PC-3 (cell line): ENCODE measurements at regions not wholly inside any gene's neighbourhood (a gene's known extent, or its start where the extent isn't known, plus 50 kb on each side); places are given as distances from the start of the nearest gene placed in this dataset.

ENCODE experiments used
- ATAC-seq: fragments of 200-7000 bp; cut with Tn5 transposase; 2 replicates; pipeline ENCODE4 v1.9.1; 2020; ENCODE audit warnings: mild to moderate bottlenecking, moderate library complexity
- BruUV-seq: library from RNA; stranded (reverse); fragments of 400-500 nt; replicated peaks from 2 replicates; lab custom pipeline; 2021; lab: Mats Ljungman, UMichigan
- CTCF ChIA-PET: fragments of 300-600 bp; sonication (Branson Sonifier 250); formaldehyde crosslinking; loops from one replicate; lab custom pipeline; 2022; ENCODE audit warnings: antibody characterized with exemption; lab: Charles Lee
- POLR2A ChIA-PET: fragments of 300-600 bp; sonication (Branson Sonifier 250); formaldehyde crosslinking; loops from one replicate; lab custom pipeline; 2022; ENCODE audit warnings: antibody characterized with exemption; ENCODE audit not compliant: unreplicated experiment; lab: Charles Lee
- DNase-seq: peaks from one replicate; pipeline ENCODE4 v3.0.0-alpha.2; 2015
- H2AFZ ChIP-seq: fragments of 300-600 bp; sonication (generic); 2 replicates; pipeline ENCODE4 v1.6.0; 2016; ENCODE audit warnings: antibody characterized with exemption, low read length
- H3F3A ChIP-seq: fragments of 300-600 bp; sonication (generic); one replicate; pipeline ENCODE4 v1.6.0; 2017; ENCODE audit warnings: antibody characterized with exemption, low read length, control low read depth, mild to moderate bottlenecking; ENCODE audit not compliant: unreplicated experiment
- H3K27ac ChIP-seq: fragments of 300-600 bp; sonication (generic); 2 replicates; pipeline ENCODE4 v1.5.1; 2016; ENCODE audit warnings: mild to moderate bottlenecking, low read length
- H3K27me3 ChIP-seq: fragments of 300-600 bp; sonication (generic); 2 replicates; pipeline ENCODE4 v1.6.1; 2016; ENCODE audit warnings: low read length, mixed read lengths
- H3K36me3 ChIP-seq: fragments of 300-600 bp; sonication (generic); 2 replicates; pipeline ENCODE4 v1.6.1; 2016; ENCODE audit warnings: low read depth, mixed run types, low read length, mixed read lengths
- H3K4me1 ChIP-seq: fragments of 300-600 bp; sonication (generic); 2 replicates; pipeline ENCODE4 v1.5.1; 2016; ENCODE audit warnings: low read length; ENCODE audit not compliant: insufficient read depth
- H3K4me2 ChIP-seq: fragments of 300-600 bp; sonication (generic); 2 replicates; pipeline ENCODE4 v1.6.0; 2016; ENCODE audit warnings: low read length
- H3K4me3 ChIP-seq: fragments of 300-600 bp; sonication (generic); 2 replicates; pipeline ENCODE4 v1.5.1; 2016; ENCODE audit warnings: mild to moderate bottlenecking, low read length, mixed read lengths
- H3K79me2 ChIP-seq: fragments of 300-600 bp; sonication (generic); 2 replicates; pipeline ENCODE4 v1.6.1; 2017; ENCODE audit warnings: low read length, mixed read lengths
- H3K9ac ChIP-seq: fragments of 300-600 bp; sonication (generic); 2 replicates; pipeline ENCODE4 v1.6.0; 2016; ENCODE audit warnings: mild to moderate bottlenecking, low read length
- H3K9me2 ChIP-seq: fragments of 300-600 bp; sonication (generic); replicated peaks from 2 replicates; pipeline ENCODE4 v1.6.1; 2016; ENCODE audit warnings: mixed run types, low read length, mixed read lengths
- H3K9me3 ChIP-seq: fragments of 300-600 bp; sonication (generic); 2 replicates; pipeline ENCODE4 v1.6.1; 2016; ENCODE audit warnings: low read length, mixed read lengths
- H4K20me1 ChIP-seq: fragments of 300-600 bp; sonication (generic); 2 replicates; pipeline ENCODE4 v1.6.1; 2016; ENCODE audit warnings: low read length, mixed read lengths
- EZH2 ChIP-seq: fragments of 300-600 bp; sonication (generic); IDR thresholded peaks from one replicate; pipeline ENCODE4 v1.6.1; 2017; ENCODE audit warnings: antibody characterized with exemption, mild to moderate bottlenecking, low read length; ENCODE audit not compliant: unreplicated experiment
- EZH2phosphoT487 ChIP-seq: fragments of 300-600 bp; sonication (generic); IDR thresholded peaks from 2 replicates; pipeline ENCODE4 v1.6.1; 2018; ENCODE audit warnings: mild to moderate bottlenecking, antibody characterized with exemption, low read length, borderline replicate concordance
- intact Hi-C: fragments of 100-400 bp; cut with micrococcal nuclease; formaldehyde crosslinking; loops from 2 replicates; pipeline ENCODE4 v1.9.0; 2023
- TF ChIP-seq, protein P1 (sequence below): fragments of 300-600 bp; sonication (generic); conservative IDR thresholded peaks from 2 replicates; pipeline ENCODE4 v1.5.1; 2017; ENCODE audit warnings: antibody characterized with exemption, low read depth, mild to moderate bottlenecking, low read length

- H3K36me3 ChIP-seq, result no peaks in the 10 kb centered on the region
- ATAC-seq (no peak), DNase-seq (no peak)
- H3K27ac ChIP-seq, result no peak overlapping the region
- no peak overlapping the region for H3K4me3 ChIP-seq
- CTCF ChIA-PET, result no interaction called here
- H3K27me3 ChIP-seq, result no peaks in the 10 kb centered on the region
- 0 out of 2 replicates have a peak, but pooled peaks cover 7% of the 10 kb centered on the region for H3K9me3 ChIP-seq
- H4K20me1 ChIP-seq, result no peaks in the 10 kb centered on the region
- H3K4me2 ChIP-seq, result no peak overlapping the region
- no TSS peak for BruUV-seq
- H3K4me1 ChIP-seq, result no peaks in the 10 kb centered on the region
- no peak overlapping the region for H3K9ac ChIP-seq
- no peak for TF ChIP-seq EZH2
- TF ChIP-seq, protein P1, sequence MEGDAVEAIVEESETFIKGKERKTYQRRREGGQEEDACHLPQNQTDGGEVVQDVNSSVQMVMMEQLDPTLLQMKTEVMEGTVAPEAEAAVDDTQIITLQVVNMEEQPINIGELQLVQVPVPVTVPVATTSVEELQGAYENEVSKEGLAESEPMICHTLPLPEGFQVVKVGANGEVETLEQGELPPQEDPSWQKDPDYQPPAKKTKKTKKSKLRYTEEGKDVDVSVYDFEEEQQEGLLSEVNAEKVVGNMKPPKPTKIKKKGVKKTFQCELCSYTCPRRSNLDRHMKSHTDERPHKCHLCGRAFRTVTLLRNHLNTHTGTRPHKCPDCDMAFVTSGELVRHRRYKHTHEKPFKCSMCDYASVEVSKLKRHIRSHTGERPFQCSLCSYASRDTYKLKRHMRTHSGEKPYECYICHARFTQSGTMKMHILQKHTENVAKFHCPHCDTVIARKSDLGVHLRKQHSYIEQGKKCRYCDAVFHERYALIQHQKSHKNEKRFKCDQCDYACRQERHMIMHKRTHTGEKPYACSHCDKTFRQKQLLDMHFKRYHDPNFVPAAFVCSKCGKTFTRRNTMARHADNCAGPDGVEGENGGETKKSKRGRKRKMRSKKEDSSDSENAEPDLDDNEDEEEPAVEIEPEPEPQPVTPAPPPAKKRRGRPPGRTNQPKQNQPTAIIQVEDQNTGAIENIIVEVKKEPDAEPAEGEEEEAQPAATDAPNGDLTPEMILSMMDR, result no peak
- no peak for TF ChIP-seq EZH2phosphoT487
- POLR2A ChIA-PET, result no interaction called here
- no peaks in the 10 kb centered on the region for H3F3A ChIP-seq
- no peak overlapping the region for H2AFZ ChIP-seq
- no peaks in the 10 kb centered on the region for H3K9me2 ChIP-seq
- H3K79me2 ChIP-seq, result no peaks in the 10 kb centered on the region
- intact Hi-C loops, result no loop called here
Observed at GRCh38 chr2:22270341-22270740, 1114.6 kb upstream of the KLHL29 start.

DNA sequence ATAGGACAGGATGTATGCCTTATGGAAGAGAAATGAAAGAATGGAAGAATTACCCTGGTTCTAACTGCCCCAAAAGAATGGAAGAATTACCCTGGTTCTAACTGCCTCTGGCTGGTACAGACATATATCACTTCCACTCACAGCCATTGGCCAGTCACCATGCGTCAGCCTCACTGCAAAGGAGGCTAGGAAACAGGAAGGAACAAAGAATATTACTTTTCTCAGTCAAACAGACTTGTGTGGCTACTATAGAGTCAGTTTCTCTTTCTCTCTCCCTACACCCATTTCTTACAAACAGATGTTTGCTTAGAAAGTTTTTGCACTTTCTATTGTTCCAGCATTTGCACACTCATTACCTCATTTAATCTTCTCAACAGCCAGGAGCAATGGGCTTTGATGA lies 1111.1 kb upstream of the KLHL29 start:
- CTCF ChIA-PET, result no interaction called here
- POLR2A ChIA-PET, result no interaction called here

DNA sequence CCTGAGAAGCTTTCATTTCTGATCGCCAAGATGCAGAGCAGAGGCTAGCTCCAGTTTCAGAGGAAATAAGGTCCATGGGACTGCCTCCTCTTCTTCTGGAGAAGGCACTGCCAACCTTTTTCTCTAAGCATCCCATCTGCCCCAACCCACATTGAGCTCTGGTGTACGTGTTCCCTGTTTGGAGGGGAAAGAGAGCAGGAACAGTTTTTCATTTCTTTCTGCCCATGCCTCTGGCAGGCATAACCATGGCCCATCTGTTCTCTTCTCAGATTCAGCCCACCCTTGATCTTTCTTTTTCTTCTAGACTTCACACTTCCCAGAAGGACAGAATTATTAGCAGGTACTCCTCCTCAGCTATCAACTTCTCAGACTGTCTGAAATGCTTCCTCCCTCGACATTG lies 1110.3 kb upstream of the KLHL29 start:
- no peaks in the 10 kb centered on the region for H3K27me3 ChIP-seq
- H3K4me2 ChIP-seq, result no peak overlapping the region
- CTCF ChIA-PET, result no interaction called here
- H3K4me1 ChIP-seq, result no peaks in the 10 kb centered on the region
- H3K4me3 ChIP-seq, result no peak overlapping the region
- ATAC-seq (no peak), DNase-seq (no peak)
- no peak overlapping the region for H3K9ac ChIP-seq
- TF ChIP-seq EZH2 (no peak), EZH2phosphoT487 (no peak)
- TF ChIP-seq, protein P1, result no peak
- no peaks in the 10 kb centered on the region for H4K20me1 ChIP-seq
- BruUV-seq, result no TSS peak
- intact Hi-C loops, result no loop called here
- H3K36me3 ChIP-seq, result no peaks in the 10 kb centered on the region
- H2AFZ ChIP-seq, result no peak overlapping the region
- no peaks in the 10 kb centered on the region for H3K9me2 ChIP-seq
- POLR2A ChIA-PET, result no interaction called here
- H3K9me3 ChIP-seq, result 0 out of 2 replicates have a peak, but pooled peaks cover 5% of the 10 kb centered on the region
- no peaks in the 10 kb centered on the region for H3K79me2 ChIP-seq
- no peak overlapping the region for H3K27ac ChIP-seq
- H3F3A ChIP-seq, result no peaks in the 10 kb centered on the region

More for the DNA sequence above, 1111.1 kb upstream of the KLHL29 start:
- no TSS peak for BruUV-seq
- TF ChIP-seq EZH2 (no peak), EZH2phosphoT487 (no peak)
- TF ChIP-seq, protein P1, result no peak
- ATAC-seq (no peak), DNase-seq (no peak)
- Histone ChIP-seq H3F3A (no peaks in the 10 kb centered on the region), H3K9me2 (no peaks in the 10 kb centered on the region), H3K36me3 (no peaks in the 10 kb centered on the region), H3K4me2 (no peak overlapping the region), H3K27me3 (no peaks in the 10 kb centered on the region), H3K9ac (no peak overlapping the region), H3K4me1 (no peaks in the 10 kb centered on the region), H2AFZ (no peak overlapping the region), H4K20me1 (no peaks in the 10 kb centered on the region), H3K27ac (no peak overlapping the region), H3K9me3 (0 out of 2 replicates have a peak, but pooled peaks cover 7% of the 10 kb centered on the region), H3K4me3 (no peak overlapping the region), H3K79me2 (no peaks in the 10 kb centered on the region)
- intact Hi-C loops, result no loop called here
